ENCODE measurements at regions not wholly inside any gene's neighbourhood (a gene's known extent, or its start where the extent isn't known, plus 50 kb on each side); places are given as distances from the start of the nearest gene placed in this dataset.
"Not testable (repeated sequence)": the region's sequence is repeated elsewhere in the genome, so short reads cannot be mapped to it uniquely, and the experiment has no call there.

DNA sequence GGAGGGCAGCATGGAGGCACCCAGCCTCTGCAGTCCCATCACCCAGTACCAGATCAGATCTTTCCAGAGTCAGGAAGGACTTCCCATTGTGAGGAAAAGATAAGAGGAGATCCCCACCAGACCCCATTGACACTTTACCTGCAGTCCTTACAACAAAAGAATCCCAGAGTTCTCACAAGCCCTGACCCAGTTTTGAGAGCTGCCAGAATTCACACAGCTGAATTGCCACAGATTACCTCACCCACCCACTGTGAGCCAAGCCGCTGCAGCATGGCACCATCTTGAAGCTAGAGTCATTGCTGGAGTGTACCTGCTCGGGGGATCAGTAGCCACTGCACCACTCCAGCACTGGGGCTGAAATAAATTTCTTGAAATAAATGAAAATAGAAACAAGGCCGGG, 91.8 kb upstream of the UBASH3B start:
- DNase-seq (ENCODE audit: low read depth) = no peak
- TF ChIP-seq, protein P1, sequence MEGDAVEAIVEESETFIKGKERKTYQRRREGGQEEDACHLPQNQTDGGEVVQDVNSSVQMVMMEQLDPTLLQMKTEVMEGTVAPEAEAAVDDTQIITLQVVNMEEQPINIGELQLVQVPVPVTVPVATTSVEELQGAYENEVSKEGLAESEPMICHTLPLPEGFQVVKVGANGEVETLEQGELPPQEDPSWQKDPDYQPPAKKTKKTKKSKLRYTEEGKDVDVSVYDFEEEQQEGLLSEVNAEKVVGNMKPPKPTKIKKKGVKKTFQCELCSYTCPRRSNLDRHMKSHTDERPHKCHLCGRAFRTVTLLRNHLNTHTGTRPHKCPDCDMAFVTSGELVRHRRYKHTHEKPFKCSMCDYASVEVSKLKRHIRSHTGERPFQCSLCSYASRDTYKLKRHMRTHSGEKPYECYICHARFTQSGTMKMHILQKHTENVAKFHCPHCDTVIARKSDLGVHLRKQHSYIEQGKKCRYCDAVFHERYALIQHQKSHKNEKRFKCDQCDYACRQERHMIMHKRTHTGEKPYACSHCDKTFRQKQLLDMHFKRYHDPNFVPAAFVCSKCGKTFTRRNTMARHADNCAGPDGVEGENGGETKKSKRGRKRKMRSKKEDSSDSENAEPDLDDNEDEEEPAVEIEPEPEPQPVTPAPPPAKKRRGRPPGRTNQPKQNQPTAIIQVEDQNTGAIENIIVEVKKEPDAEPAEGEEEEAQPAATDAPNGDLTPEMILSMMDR (IDR thresholded peaks at IDR 0.05; ENCODE audit: control insufficient read depth, extremely low read depth, insufficient read depth) = no peak
- no peak overlapping the region for H3K4me3 ChIP-seq (ENCODE audit: low read depth, low read length)

DNA sequence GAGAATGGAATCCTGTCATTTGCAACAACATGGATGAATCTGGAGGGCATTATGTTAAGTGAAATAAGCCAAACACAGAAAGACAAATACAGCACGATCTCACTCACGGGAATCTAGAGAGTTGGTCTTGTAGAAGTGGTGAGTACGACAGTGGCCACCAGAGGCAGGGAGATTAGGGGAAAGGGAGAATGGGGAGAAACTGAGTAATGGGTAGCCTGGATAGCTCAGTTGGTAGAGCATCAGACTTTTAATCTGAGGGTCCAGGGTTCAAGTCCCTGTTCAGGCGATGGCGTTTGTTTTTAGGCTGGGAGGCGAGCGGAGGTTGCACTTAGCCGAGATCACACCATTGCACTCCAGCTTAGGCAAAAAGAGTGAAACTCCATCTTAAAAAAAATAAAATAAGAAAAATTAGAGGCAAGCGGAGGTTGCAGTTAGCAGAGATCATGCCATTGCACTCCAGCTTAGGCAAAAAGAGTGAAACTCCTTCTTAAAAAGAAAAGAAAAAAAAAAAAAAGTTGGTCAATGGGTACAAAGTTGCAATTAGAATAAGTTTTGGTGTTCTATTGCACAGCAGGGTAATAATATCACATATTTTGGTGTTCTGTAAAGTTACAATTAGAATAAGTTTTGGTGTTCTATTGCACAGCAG, 95.7 kb upstream of the UBASH3B start:
- no peak for DNase-seq (ENCODE audit: low read depth)
- TF ChIP-seq, protein P1 (IDR thresholded peaks at IDR 0.05; ENCODE audit: control insufficient read depth, extremely low read depth, insufficient read depth) = no peak
- no peak overlapping the region for H3K4me3 ChIP-seq (ENCODE audit: low read depth, low read length)

DNA sequence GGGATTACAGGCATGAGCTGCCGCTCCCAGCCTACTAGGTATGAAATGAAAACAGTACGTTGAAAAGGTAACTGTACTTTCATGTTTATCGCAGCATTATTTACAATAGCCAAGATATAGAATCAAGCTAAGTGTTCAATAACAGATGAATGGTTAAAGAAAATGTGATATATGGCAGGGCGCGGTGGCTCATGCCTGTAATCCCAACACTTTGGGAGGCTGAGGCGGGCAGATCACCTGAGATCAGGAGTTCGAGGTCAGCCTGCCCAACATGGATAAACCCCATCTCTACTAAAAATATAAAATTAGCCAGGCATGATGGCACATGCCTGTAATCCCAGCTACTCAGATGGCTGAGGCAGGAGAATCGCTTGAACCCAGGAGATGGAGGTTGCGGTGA, 96.3 kb upstream of the UBASH3B start:
- H3K4me3 ChIP-seq (ENCODE audit: low read depth, low read length); DNase-seq (ENCODE audit: low read depth): not testable (repeated sequence)

DNA sequence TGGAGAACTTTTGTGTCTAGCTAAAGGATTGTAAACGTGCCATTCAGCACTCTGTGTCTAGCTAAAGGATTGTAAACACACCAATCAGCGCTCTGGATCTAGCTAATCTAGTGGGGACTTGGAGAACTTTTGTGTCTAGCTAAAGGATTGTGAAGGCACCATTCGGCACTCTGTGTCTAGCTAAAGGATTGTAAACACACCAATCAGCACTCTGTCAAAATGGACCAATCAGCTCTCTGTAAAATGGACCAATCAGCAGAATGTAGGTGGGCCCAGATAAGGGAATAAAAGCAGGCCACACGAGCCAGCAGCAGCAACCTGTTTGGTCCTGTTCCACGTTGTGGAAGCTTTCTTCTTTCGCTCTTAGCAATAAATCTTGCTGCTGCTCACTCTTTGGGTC, 98.4 kb upstream of the UBASH3B start:
- not testable (repeated sequence) for H3K4me3 ChIP-seq (ENCODE audit: low read depth, low read length); DNase-seq (ENCODE audit: low read depth)

DNA sequence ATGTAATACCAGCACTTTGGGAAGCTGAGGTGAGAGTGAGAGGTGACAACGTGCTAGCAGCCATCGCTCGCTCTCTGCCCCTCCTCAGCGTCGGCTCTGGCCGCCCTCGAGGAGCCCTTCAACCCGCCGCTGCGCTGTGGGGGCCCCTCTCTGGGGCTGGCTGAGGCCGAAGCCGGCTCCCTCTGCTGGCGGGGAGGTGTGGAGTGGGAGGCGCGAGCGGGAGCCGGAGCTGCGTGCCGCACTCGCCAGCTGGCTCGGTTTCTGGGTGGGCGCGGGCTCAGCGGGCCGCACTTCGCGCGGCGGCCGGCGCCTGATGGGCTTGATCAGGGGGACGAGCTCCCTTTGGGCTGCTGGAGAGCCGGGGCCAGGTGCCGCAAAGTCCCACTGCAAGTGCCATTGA, 98.9 kb upstream of the UBASH3B start:
- no peak for DNase-seq (ENCODE audit: low read depth)
- TF ChIP-seq, protein P1 (IDR thresholded peaks at IDR 0.05; ENCODE audit: control insufficient read depth, extremely low read depth, insufficient read depth) = peak; percentile 23
- H3K4me3 ChIP-seq (ENCODE audit: low read depth, low read length) = no peak overlapping the region

DNA sequence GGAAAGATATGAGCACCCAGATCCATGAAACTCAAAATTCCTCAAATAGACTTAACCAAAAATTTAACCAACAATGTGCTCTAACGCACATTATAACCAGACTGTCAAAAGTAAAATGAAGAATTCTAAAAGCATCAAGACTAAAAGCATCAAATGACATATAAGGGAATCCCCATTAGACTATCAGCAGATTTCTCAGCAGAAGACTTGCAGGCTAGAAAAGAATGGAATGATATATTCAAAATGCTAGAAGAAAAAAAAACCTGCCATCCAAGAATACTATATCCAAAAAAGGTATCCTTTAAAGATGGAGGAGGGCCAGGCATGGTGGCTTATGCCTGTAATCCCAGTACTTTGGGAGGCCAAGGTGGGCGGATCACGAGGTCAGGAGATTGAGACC, 117.5 kb upstream of the UBASH3B start:
- no peak for DNase-seq (ENCODE audit: low read depth)
- TF ChIP-seq, protein P1 (IDR thresholded peaks at IDR 0.05; ENCODE audit: control insufficient read depth, extremely low read depth, insufficient read depth) = no peak

DNA sequence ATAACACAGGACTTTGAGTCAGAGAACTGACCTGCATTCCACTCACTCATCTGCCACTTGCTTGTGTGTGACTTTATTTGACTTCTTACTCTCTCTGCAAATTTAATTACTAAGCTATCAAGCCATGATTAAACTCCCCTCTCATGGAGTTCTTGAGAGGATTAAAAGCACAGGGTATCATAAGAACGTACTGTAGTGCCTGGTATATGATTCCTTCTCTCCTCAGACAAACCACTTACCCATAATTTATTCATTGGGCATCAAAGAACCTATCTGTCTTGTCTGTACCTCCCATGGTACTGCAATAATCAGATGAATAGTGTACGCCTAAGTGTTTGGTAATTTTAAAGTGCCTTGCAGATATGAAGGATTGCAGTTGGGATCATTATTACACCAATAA, 130.6 kb upstream of the UBASH3B start:
- no peak overlapping the region for H3K4me3 ChIP-seq (ENCODE audit: low read depth, low read length)
- DNase-seq (ENCODE audit: low read depth) = no peak
- TF ChIP-seq, protein P1 (IDR thresholded peaks at IDR 0.05; ENCODE audit: control insufficient read depth, extremely low read depth, insufficient read depth) = no peak

More for the DNA sequence above, 117.5 kb upstream of the UBASH3B start:
- no peak overlapping the region for H3K4me3 ChIP-seq (ENCODE audit: low read depth, low read length)
